ENCODE measurements at regions not wholly inside any gene's neighbourhood (a gene's known extent, or its start where the extent isn't known, plus 50 kb on each side); places are given as distances from the start of the nearest gene placed in this dataset.

DNA sequence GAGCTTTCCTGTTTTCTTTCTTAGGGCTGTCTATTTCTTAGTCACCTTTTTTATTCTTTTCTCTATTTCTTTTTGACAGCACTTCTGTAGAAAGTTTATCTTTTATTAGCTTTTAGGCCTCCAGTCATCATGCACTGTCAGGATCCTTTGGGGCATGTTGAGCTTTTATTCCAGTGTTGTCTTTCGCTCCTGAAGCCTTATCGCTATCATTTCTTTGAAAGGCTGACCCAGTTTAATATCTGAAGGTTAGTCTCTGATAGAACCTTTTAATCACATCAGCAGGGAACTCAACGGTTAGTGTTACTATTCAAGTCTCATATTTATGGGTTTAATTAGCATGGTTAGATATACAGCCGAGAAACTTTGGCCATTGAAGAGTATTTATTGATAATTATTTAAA lies 745.9 kb downstream of the TBC1D32 start:
- no peak for TF ChIP-seq POLR2AphosphoS5 (IDR thresholded peaks at IDR 0.05; ENCODE audit: low read depth, low read length)
- TF ChIP-seq TAF1 (IDR thresholded peaks at IDR 0.05; ENCODE audit: borderline replicate concordance, low read depth, low read length) = no peak
